H1 (cell line): ENCODE measurements at regions not wholly inside any gene's neighbourhood (a gene's known extent, or its start where the extent isn't known, plus 50 kb on each side); places are given as distances from the start of the nearest gene placed in this dataset.

Experiments used
- CTCF ChIA-PET: fragments of 300-600 bp; sonication (Branson Sonifier 250); formaldehyde crosslinking; loops from one replicate; lab custom pipeline; 2021; ENCODE audit not compliant: partially characterized antibody; lab: Charles Lee
- POLR2A ChIA-PET: fragments of 300-600 bp; sonication (Branson Sonifier 250); formaldehyde crosslinking; loops from one replicate; lab custom pipeline; 2021; ENCODE audit warnings: inconsistent platforms; ENCODE audit not compliant: partially characterized antibody; lab: Charles Lee
- DNase-seq, 2 experiments: peaks; one replicate each; pipeline versions ENCODE4 v3.0.0 to v3.0.0-alpha.2; 2010 to 2022; ENCODE audit warnings: low spot score in 2 of 2, low read depth in 1 of 2, mixed read lengths in 1 of 2
- FAIRE-seq: peaks from 2 replicates; lab custom pipeline; 2011; peaks lifted over from hg19 to GRCh38; lab: Jason Lieb, UNC
- H2AFZ ChIP-seq: 2 replicates; pipeline ENCODE4 v1.8.1; 2012; ENCODE audit warnings: low read length, inconsistent platforms
- H2AK5ac ChIP-seq: 2 replicates; pipeline ENCODE4 v1.6.1; 2013; ENCODE audit warnings: low read depth, low read length
- H2BK120ac ChIP-seq: replicated peaks from 2 replicates; pipeline ENCODE3; 2013; ENCODE audit warnings: low read depth, low read length, inconsistent platforms
- H2BK12ac ChIP-seq: 2 replicates; pipeline ENCODE4 v1.6.1; 2013; ENCODE audit warnings: low read depth, low read length
- H2BK15ac ChIP-seq: 2 replicates; pipeline ENCODE4 v1.6.1; 2013; ENCODE audit warnings: low read length
- H2BK20ac ChIP-seq: 2 replicates; pipeline ENCODE4 v1.6.1; 2013; ENCODE audit warnings: low read length
- H2BK5ac ChIP-seq: 2 replicates; pipeline ENCODE4 v1.6.1; 2013; ENCODE audit warnings: low read depth, low read length
- H3K14ac ChIP-seq: 2 replicates; pipeline ENCODE4 v1.6.1; 2013; ENCODE audit warnings: inconsistent platforms; ENCODE audit not compliant: insufficient read length
- H3K18ac ChIP-seq: 2 replicates; pipeline ENCODE4 v1.6.1; 2013; ENCODE audit warnings: low read length; ENCODE audit errors: extremely low read depth
- H3K23ac ChIP-seq: 2 replicates; pipeline ENCODE4 v1.6.1; 2013; ENCODE audit warnings: inconsistent platforms; ENCODE audit not compliant: insufficient read length
- H3K23me2 ChIP-seq: 2 replicates; pipeline ENCODE4 v1.6.1; 2013; ENCODE audit warnings: low read depth, low read length
- H3K27ac ChIP-seq: 2 replicates; pipeline ENCODE4 v1.6.1; 2011; ENCODE audit warnings: low read depth, low read length, inconsistent platforms
- H3K27me3 ChIP-seq, 4 experiments: replicated peaks in 1 of 4; 1 replicate in 1 of 4; 2 replicates in 3 of 4; pipeline versions ENCODE4 v1.6.1 to v1.8.1; 2011 to 2013; ENCODE audit warnings: low read length in 3 of 4, mild to moderate bottlenecking in 3 of 4, inconsistent platforms in 2 of 4, mixed read lengths in 2 of 4, moderate library complexity in 1 of 4; ENCODE audit not compliant: control insufficient read depth in 3 of 4, insufficient read depth in 3 of 4; ENCODE audit errors: extremely low read depth in 1 of 4
- H3K36me3 ChIP-seq, 4 experiments: 2 replicates each; pipeline versions ENCODE4 v1.6.1 to v1.8.1; 2011 to 2013; ENCODE audit warnings: mild to moderate bottlenecking in 4 of 4, low read length in 3 of 4, moderate library complexity in 2 of 4, control low read depth in 1 of 4, inconsistent platforms in 1 of 4; ENCODE audit not compliant: insufficient read depth in 4 of 4, control insufficient read depth in 2 of 4
- H3K4ac ChIP-seq: replicated peaks from 2 replicates; pipeline ENCODE3; 2013; ENCODE audit warnings: low read length, low read depth, mixed read lengths, inconsistent platforms; ENCODE audit not compliant: insufficient read length
- H3K4me1 ChIP-seq, 4 experiments: replicated peaks in 1 of 4; 1 replicate in 1 of 4; 2 replicates in 3 of 4; pipeline versions ENCODE4 v1.6.1 to v1.8.1; 2011 to 2013; ENCODE audit warnings: low read length in 3 of 4, inconsistent platforms in 2 of 4, mixed read lengths in 1 of 4; ENCODE audit not compliant: insufficient read depth in 4 of 4, control insufficient read depth in 3 of 4
- H3K4me2 ChIP-seq, 2 experiments: 2 replicates each; pipeline versions ENCODE4 v1.6.1 to v1.8.1; 2011 to 2013; ENCODE audit warnings: low read depth in 2 of 2, low read length in 2 of 2, control low read depth in 1 of 2, inconsistent platforms in 1 of 2, mild to moderate bottlenecking in 1 of 2; ENCODE audit not compliant: insufficient read depth in 1 of 2
- H3K4me3 ChIP-seq, 4 experiments: fragments of 200-600, 300-600 bp in 1 of 4; sonication (generic), shearing (Covaris generic), sonication (Bioruptor Twin) in 1 of 4; 2 replicates each; pipeline versions ENCODE4 v1.5.1 to v1.8.1; 2011 to 2016; ENCODE audit warnings: low read length in 4 of 4, low read depth in 3 of 4, control low read depth in 2 of 4, inconsistent platforms in 2 of 4, mild to moderate bottlenecking in 2 of 4, mixed read lengths in 1 of 4, moderate library complexity in 1 of 4; ENCODE audit not compliant: insufficient read depth in 2 of 4; ENCODE audit errors: extremely low read depth in 1 of 4
- H3K56ac ChIP-seq: replicated peaks from 2 replicates; pipeline ENCODE3; 2013; ENCODE audit warnings: low read depth, mild to moderate bottlenecking, mixed read lengths, low read length, inconsistent platforms; ENCODE audit not compliant: insufficient read length
- H3K79me1 ChIP-seq: 2 replicates; pipeline ENCODE4 v1.6.1; 2013; ENCODE audit warnings: low read depth, low read length, control low read depth
- H3K79me2 ChIP-seq, 2 experiments: 2 replicates each; pipeline versions ENCODE4 v1.6.1 to v1.8.1; 2012 to 2013; ENCODE audit warnings: low read length in 2 of 2, mild to moderate bottlenecking in 2 of 2, inconsistent platforms in 1 of 2; ENCODE audit not compliant: insufficient read depth in 2 of 2, control insufficient read depth in 1 of 2
- H3K9ac ChIP-seq, 4 experiments: replicated peaks in 1 of 4; 1 replicate in 1 of 4; 2 replicates in 3 of 4; pipeline versions ENCODE4 v1.6.1 to v1.8.1; 2011 to 2013; ENCODE audit warnings: low read depth in 3 of 4, low read length in 3 of 4, control low read depth in 2 of 4, mild to moderate bottlenecking in 2 of 4, moderate library complexity in 2 of 4, inconsistent platforms in 1 of 4; ENCODE audit errors: extremely low read depth in 1 of 4
- H3K9me3 ChIP-seq, 2 experiments: 2 replicates each; pipeline versions ENCODE4 v1.6.1 to v1.8.1; 2012 to 2013; ENCODE audit warnings: mild to moderate bottlenecking in 2 of 2, moderate library complexity in 2 of 2, control low read depth in 1 of 2, inconsistent platforms in 1 of 2, low read depth in 1 of 2, low read length in 1 of 2, mixed read lengths in 1 of 2; ENCODE audit not compliant: insufficient read depth in 2 of 2
- H4K20me1 ChIP-seq, 2 experiments: replicated peaks in 1 of 2; 2 replicates each; pipeline versions ENCODE3 to v1.8.1; 2011 to 2013; ENCODE audit warnings: inconsistent platforms in 2 of 2, low read length in 2 of 2, mild to moderate bottlenecking in 1 of 2; ENCODE audit not compliant: insufficient read depth in 2 of 2, control insufficient read depth in 1 of 2
- H4K5ac ChIP-seq: 2 replicates; pipeline ENCODE4 v1.6.1; 2013; ENCODE audit warnings: low read length, low read depth, mixed read lengths, inconsistent platforms; ENCODE audit not compliant: insufficient read length
- H4K8ac ChIP-seq: 2 replicates; pipeline ENCODE4 v1.8.0; 2013; ENCODE audit warnings: mild to moderate bottlenecking, moderate library complexity, low read length, inconsistent platforms; ENCODE audit not compliant: insufficient read depth; ENCODE audit errors: extremely low read depth
- H4K91ac ChIP-seq: replicated peaks from 2 replicates; pipeline ENCODE3; 2013; ENCODE audit warnings: low read length, mixed read lengths, inconsistent platforms; ENCODE audit not compliant: insufficient read length
- ATF3 ChIP-seq: IDR thresholded peaks from 2 replicates; pipeline ENCODE4 v1.6.1; 2011; ENCODE audit warnings: low read depth, mild to moderate bottlenecking, low read length; ENCODE audit not compliant: insufficient read depth
- CBX5 ChIP-seq: fragments of 300-800, 300-1000 bp; sonication (generic); IDR thresholded peaks from 2 replicates; pipeline ENCODE4 v1.7.1; 2016; ENCODE audit warnings: antibody characterized with exemption, low read length, low read depth
- CBX8 ChIP-seq: fragments of 300-800, 300-1000 bp; sonication (generic); IDR thresholded peaks from 2 replicates; pipeline ENCODE4 v1.7.1; 2016; ENCODE audit warnings: low read depth, low read length, borderline replicate concordance
- CTBP2 ChIP-seq: IDR thresholded peaks from 2 replicates; pipeline ENCODE4 v1.7.0; 2011; ENCODE audit warnings: borderline replicate concordance, mild to moderate bottlenecking, moderate library complexity, mixed read lengths, low read length; ENCODE audit not compliant: insufficient read depth, insufficient read length
- EGR1 ChIP-seq: IDR thresholded peaks from 2 replicates; pipeline ENCODE4 v1.6.1; 2011; ENCODE audit warnings: low read depth, low read length, borderline replicate concordance
- FOSL1 ChIP-seq: IDR thresholded peaks from 2 replicates; pipeline ENCODE4 v1.6.1; 2011; ENCODE audit warnings: mild to moderate bottlenecking, low read depth, low read length, moderate library complexity; ENCODE audit not compliant: insufficient read depth
- JUND ChIP-seq: IDR thresholded peaks from 2 replicates; pipeline ENCODE4 v1.6.1; 2011; ENCODE audit warnings: mild to moderate bottlenecking, improper control_type of control experiment, low read length
- MAFK ChIP-seq: IDR thresholded peaks from 2 replicates; pipeline ENCODE4 v1.6.1; 2012; ENCODE audit warnings: low read depth, mild to moderate bottlenecking, improper control_type of control experiment, low read length
- MAX ChIP-seq: IDR thresholded peaks from 2 replicates; pipeline ENCODE4 v1.6.1; 2012; ENCODE audit warnings: inconsistent platforms
- POLR2A ChIP-seq, 2 experiments: IDR thresholded peaks; 1 replicate in 1 of 2; 2 replicates in 1 of 2; pipeline ENCODE4 v1.6.1; 2011; ENCODE audit warnings: low read depth in 2 of 2, low read length in 2 of 2, mild to moderate bottlenecking in 2 of 2; ENCODE audit errors: control extremely low read depth in 1 of 2
- POU5F1 ChIP-seq: IDR thresholded peaks from 2 replicates; pipeline ENCODE4 v1.6.1; 2011; ENCODE audit warnings: low read depth, mild to moderate bottlenecking, low read length, moderate library complexity
- RAD21 ChIP-seq, 2 experiments: IDR thresholded peaks in 1 of 2; conservative IDR thresholded peaks in 1 of 2; 2 replicates each; pipeline ENCODE4 v1.6.1; 2011; ENCODE audit warnings: low read depth in 2 of 2, low read length in 2 of 2, improper control_type of control experiment in 1 of 2, inconsistent platforms in 1 of 2, mild to moderate bottlenecking in 1 of 2, moderate library complexity in 1 of 2
- RNF2 ChIP-seq: fragments of 200-900, 300-1000 bp; sonication (generic); IDR thresholded peaks from 2 replicates; pipeline ENCODE4 v1.7.1; 2016; ENCODE audit warnings: borderline replicate concordance, low read depth, mild to moderate bottlenecking, antibody characterized with exemption, low read length; ENCODE audit not compliant: poor library complexity, severe bottlenecking; ENCODE audit errors: missing control alignments
- WGBS, 2 experiments: shearing (Covaris generic) in 1 of 2; methylation state at CpG; one replicate each; pipeline versions ENCODE4 v1.1.6 to v1.1.7; 2013 to 2015; ENCODE audit warnings: low lambda C conversion rate in 2 of 2, mixed read lengths in 2 of 2, inconsistent platforms in 1 of 2, low coverage in 1 of 2, missing lambda C conversion rate in 1 of 2; ENCODE audit not compliant: insufficient replicate concordance in 2 of 2, insufficient coverage in 1 of 2, insufficient read length in 1 of 2; ENCODE audit errors: extremely low coverage in 1 of 2, missing lambda C conversion rate in 1 of 2; 5-methylcytosine and 5-hydroxymethylcytosine counted together

- no peak for FAIRE-seq
- H3K27me3 ChIP-seq: no peaks in the 10 kb centered on the region
These were observed 226.3 kb upstream of the HDAC4 start for GRCh38 chr2:239626961-239627592.

More at GRCh38 chr2:239626961-239627592, 226.3 kb upstream of the HDAC4 start:
- TF ChIP-seq MAFK (no peak), EGR1 (no peak), RNF2 (no peak), MAX (no peak), ATF3 (no peak), CBX8 (no peak), CBX5 (no peak), POU5F1 (no peak), FOSL1 (no peak), POLR2A (IDR thresholded peaks at IDR 0.05; ENCODE audit: control extremely low read depth in 1 of 2, low read depth in 2 of 2, low read length in 2 of 2) (no peak), CTBP2 (no peak), JUND (no peak), RAD21 (IDR thresholded peaks at IDR 0.05 in 1 of 2, conservative IDR thresholded peaks at IDR 0.05 in 1 of 2; ENCODE audit: low read depth in 2 of 2, low read length in 2 of 2) (no peak)
- Histone ChIP-seq H3K79me2 (no peaks in the 10 kb centered on the region), H2BK120ac (no peak overlapping the region), H2BK20ac (no peak overlapping the region), H4K91ac (no peak overlapping the region), H3K4me3 (no peak overlapping the region), H3K79me1 (no peaks in the 10 kb centered on the region), H2BK15ac (no peak overlapping the region), H2AK5ac (no peak overlapping the region), H3K36me3 (no peaks in the 10 kb centered on the region), H3K14ac (no peak overlapping the region), H3K4me1 (peaks cover 0 to 5% (median 1%) of the 10 kb centered on the region in 4 experiments; a peak in 1 of 7 replicates), H3K23ac (no peak overlapping the region), H3K27ac (no peak overlapping the region), H2BK12ac (no peak overlapping the region), H4K8ac (no peak overlapping the region), H3K4ac (no peak overlapping the region), H3K18ac (no peak overlapping the region; the same call in 1 of the 2 replicates), H3K23me2 (no peaks in the 10 kb centered on the region), H2BK5ac (no peak overlapping the region), H4K20me1 (no peaks in the 10 kb centered on the region), H3K56ac (no peak overlapping the region), H4K5ac (no peak overlapping the region), H3K4me2 (no peak overlapping the region), H3K9ac (no peak overlapping the region), H3K9me3 (no peaks in the 10 kb centered on the region), H2AFZ (no peak overlapping the region)
- WGBS, 2 experiments: 88% methylated on average over 16 of the region's 16 CpGs; no CpG with 5 or more reads in 1 of the 2 experiments
- DNase-seq: no peak
- ChIA-PET POLR2A (no interaction called here), CTCF (no interaction called here)
